DOHH2 (cell line): ENCODE measurements at regions not wholly inside any gene's neighbourhood (a gene's known extent, or its start where the extent isn't known, plus 50 kb on each side); places are given as distances from the start of the nearest gene placed in this dataset.

Experiments used
- EZH2phosphoT487 ChIP-seq: fragments of 200-600 bp; sonication (generic); IDR thresholded peaks from 2 replicates; pipeline ENCODE4 v1.6.1; 2017; ENCODE audit warnings: borderline replicate concordance, mild to moderate bottlenecking, antibody characterized with exemption, low read length, moderate library complexity, mixed read lengths
- TF ChIP-seq, protein P1 (sequence below): fragments of 200-600 bp; sonication (generic); IDR thresholded peaks from one replicate; pipeline ENCODE4 v1.5.1; 2014; ENCODE audit warnings: antibody characterized with exemption, mild to moderate bottlenecking, low read depth, low read length; ENCODE audit not compliant: poor library complexity, severe bottlenecking

- TF ChIP-seq, protein P1, sequence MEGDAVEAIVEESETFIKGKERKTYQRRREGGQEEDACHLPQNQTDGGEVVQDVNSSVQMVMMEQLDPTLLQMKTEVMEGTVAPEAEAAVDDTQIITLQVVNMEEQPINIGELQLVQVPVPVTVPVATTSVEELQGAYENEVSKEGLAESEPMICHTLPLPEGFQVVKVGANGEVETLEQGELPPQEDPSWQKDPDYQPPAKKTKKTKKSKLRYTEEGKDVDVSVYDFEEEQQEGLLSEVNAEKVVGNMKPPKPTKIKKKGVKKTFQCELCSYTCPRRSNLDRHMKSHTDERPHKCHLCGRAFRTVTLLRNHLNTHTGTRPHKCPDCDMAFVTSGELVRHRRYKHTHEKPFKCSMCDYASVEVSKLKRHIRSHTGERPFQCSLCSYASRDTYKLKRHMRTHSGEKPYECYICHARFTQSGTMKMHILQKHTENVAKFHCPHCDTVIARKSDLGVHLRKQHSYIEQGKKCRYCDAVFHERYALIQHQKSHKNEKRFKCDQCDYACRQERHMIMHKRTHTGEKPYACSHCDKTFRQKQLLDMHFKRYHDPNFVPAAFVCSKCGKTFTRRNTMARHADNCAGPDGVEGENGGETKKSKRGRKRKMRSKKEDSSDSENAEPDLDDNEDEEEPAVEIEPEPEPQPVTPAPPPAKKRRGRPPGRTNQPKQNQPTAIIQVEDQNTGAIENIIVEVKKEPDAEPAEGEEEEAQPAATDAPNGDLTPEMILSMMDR: no peak
- no peak for TF ChIP-seq EZH2phosphoT487
Observed at GRCh38 chr5:174428895-174429294, 295.5 kb upstream of the MSX2 start.
